Calu3 (cell line): ENCODE measurements at regions not wholly inside any gene's neighbourhood (a gene's known extent, or its start where the extent isn't known, plus 50 kb on each side); places are given as distances from the start of the nearest gene placed in this dataset.

Experiments used
- BruUV-seq: library from RNA; stranded (reverse); fragments of 400-500 nt; replicated peaks from 2 replicates; lab custom pipeline; 2021; lab: Mats Ljungman, UMichigan
- CTCF ChIA-PET: fragments of 300-600 bp; sonication (Branson Sonifier 250); formaldehyde crosslinking; loops from one replicate; lab custom pipeline; 2022; ENCODE audit warnings: antibody characterized with exemption; lab: Charles Lee
- DNase-seq: peaks from one replicate; pipeline ENCODE4 v3.0.0; 2022
- H3K27ac Mint-ChIP-seq: one replicate; pipeline ENCODE4 v1.8.0; 2022; ENCODE audit warnings: mixed read lengths; ENCODE audit not compliant: unreplicated experiment
- H3K27me3 Mint-ChIP-seq: one replicate; pipeline ENCODE4 v1.8.0; 2022; ENCODE audit warnings: mixed read lengths; ENCODE audit not compliant: unreplicated experiment
- H3K36me3 Mint-ChIP-seq: one replicate; pipeline ENCODE4 v1.8.0; 2022; ENCODE audit warnings: mild to moderate bottlenecking, moderate library complexity, mixed read lengths; ENCODE audit not compliant: insufficient read depth, unreplicated experiment
- H3K4me1 Mint-ChIP-seq: one replicate; pipeline ENCODE4 v1.8.0; 2022; ENCODE audit warnings: mild to moderate bottlenecking, low read depth, mixed read lengths; ENCODE audit not compliant: unreplicated experiment
- H3K4me3 Mint-ChIP-seq: one replicate; pipeline ENCODE4 v1.8.0; 2022; ENCODE audit warnings: mild to moderate bottlenecking, low read depth, moderate library complexity, mixed read lengths; ENCODE audit not compliant: unreplicated experiment
- H3K9me3 Mint-ChIP-seq: one replicate; pipeline ENCODE4 v1.8.0; 2022; ENCODE audit warnings: low read depth, mixed read lengths; ENCODE audit not compliant: unreplicated experiment
- intact Hi-C: fragments of 100-400 bp; cut with micrococcal nuclease; formaldehyde crosslinking; loops from one replicate; pipeline ENCODE4 v1.10.0; 2022; ENCODE audit not compliant: unreplicated experiment
- TF ChIP-seq, protein P1 (sequence below): fragments of 200-600 bp; IDR thresholded peaks from one replicate; pipeline ENCODE4 v1.8.0; 2022; ENCODE audit warnings: antibody characterized with exemption; ENCODE audit not compliant: unreplicated experiment

GRCh38 chr14:84465880-84466279, 1064.1 kb upstream of the FLRT2 start:
- Mint-ChIP-seq H3K27me3 (no peaks in the 10 kb centered on the region), H3K4me3 (no peak overlapping the region), H3K36me3 (no peaks in the 10 kb centered on the region), H3K27ac (no peak overlapping the region), H3K4me1 (no peaks in the 10 kb centered on the region), H3K9me3 (peaks cover 5% of the 10 kb centered on the region)
- intact Hi-C loops = no loop called here
- BruUV-seq = no TSS peak
- TF ChIP-seq, protein P1, sequence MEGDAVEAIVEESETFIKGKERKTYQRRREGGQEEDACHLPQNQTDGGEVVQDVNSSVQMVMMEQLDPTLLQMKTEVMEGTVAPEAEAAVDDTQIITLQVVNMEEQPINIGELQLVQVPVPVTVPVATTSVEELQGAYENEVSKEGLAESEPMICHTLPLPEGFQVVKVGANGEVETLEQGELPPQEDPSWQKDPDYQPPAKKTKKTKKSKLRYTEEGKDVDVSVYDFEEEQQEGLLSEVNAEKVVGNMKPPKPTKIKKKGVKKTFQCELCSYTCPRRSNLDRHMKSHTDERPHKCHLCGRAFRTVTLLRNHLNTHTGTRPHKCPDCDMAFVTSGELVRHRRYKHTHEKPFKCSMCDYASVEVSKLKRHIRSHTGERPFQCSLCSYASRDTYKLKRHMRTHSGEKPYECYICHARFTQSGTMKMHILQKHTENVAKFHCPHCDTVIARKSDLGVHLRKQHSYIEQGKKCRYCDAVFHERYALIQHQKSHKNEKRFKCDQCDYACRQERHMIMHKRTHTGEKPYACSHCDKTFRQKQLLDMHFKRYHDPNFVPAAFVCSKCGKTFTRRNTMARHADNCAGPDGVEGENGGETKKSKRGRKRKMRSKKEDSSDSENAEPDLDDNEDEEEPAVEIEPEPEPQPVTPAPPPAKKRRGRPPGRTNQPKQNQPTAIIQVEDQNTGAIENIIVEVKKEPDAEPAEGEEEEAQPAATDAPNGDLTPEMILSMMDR = no peak
- CTCF ChIA-PET = no interaction called here
- DNase-seq = no peak

- peaks cover 8% of the 10 kb centered on the region for H3K9me3 Mint-ChIP-seq
- no peak overlapping the region for H3K27ac Mint-ChIP-seq
- H3K27me3 Mint-ChIP-seq = no peaks in the 10 kb centered on the region
- TF ChIP-seq, protein P1 = no peak
- CTCF ChIA-PET = interaction anchor here (0.7 kb wide), 1 partner anchor 1930 kb away, joined by 3 read pairs; no protein-coding TSS in a partner anchor
- no peaks in the 10 kb centered on the region for H3K4me1 Mint-ChIP-seq
- H3K4me3 Mint-ChIP-seq = no peak overlapping the region
- intact Hi-C loops = no loop called here
- BruUV-seq = no TSS peak
- DNase-seq = no peak
- no peaks in the 10 kb centered on the region for H3K36me3 Mint-ChIP-seq
Measured at GRCh38 chr14:84468153-84468552, 1061.8 kb upstream of the FLRT2 start.

- H3K4me3 Mint-ChIP-seq = no peak overlapping the region
- BruUV-seq = no TSS peak
- CTCF ChIA-PET = no interaction called here
- no peaks in the 10 kb centered on the region for H3K4me1 Mint-ChIP-seq
- H3K27me3 Mint-ChIP-seq = no peaks in the 10 kb centered on the region
- TF ChIP-seq, protein P1 = no peak
- intact Hi-C loops = no loop called here
- H3K9me3 Mint-ChIP-seq = peaks cover 7% of the 10 kb centered on the region
- no peak overlapping the region for H3K27ac Mint-ChIP-seq
- H3K36me3 Mint-ChIP-seq = no peaks in the 10 kb centered on the region
- no peak for DNase-seq
Measured at GRCh38 chr14:84477996-84478395, 1051.9 kb upstream of the FLRT2 start.

- TF ChIP-seq, protein P1 = no peak
- DNase-seq = no peak
- no peak overlapping the region for H3K4me3 Mint-ChIP-seq
Measured at GRCh38 chr14:84482256-84483071, 1047.5 kb upstream of the FLRT2 start.

More at GRCh38 chr14:84482256-84483071, 1047.5 kb upstream of the FLRT2 start:
- Mint-ChIP-seq H3K36me3 (no peaks in the 10 kb centered on the region), H3K4me1 (no peaks in the 10 kb centered on the region), H3K9me3 (peaks cover 2% of the 10 kb centered on the region), H3K27ac (no peak overlapping the region), H3K27me3 (no peaks in the 10 kb centered on the region)
- intact Hi-C loops = no loop called here
- no TSS peak for BruUV-seq
- CTCF ChIA-PET = no interaction called here
